ENCODE measurements at regions not wholly inside any gene's neighbourhood (a gene's known extent, or its start where the extent isn't known, plus 50 kb on each side); places are given as distances from the start of the nearest gene placed in this dataset.

DNA sequence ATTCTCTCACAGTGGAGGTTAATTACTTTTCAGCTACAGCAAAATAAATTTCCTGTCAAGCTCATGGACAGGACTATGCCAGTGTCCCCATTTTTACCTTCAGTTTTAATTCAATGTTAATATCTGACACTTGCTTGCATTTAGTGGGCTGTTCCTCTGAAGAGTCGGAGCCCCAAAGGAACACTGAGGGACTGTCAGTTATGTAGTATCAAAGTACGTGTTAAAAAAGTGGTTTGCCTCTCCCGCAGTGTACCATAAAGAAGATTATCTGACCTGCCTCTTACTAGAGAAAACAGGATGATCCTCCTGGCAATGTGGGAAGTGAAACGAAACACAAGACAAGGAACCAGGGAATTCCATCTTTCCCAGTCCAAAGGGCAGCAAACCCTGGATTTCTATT lies 1010.9 kb upstream of the PHF14 start:
- TF ChIP-seq CTCF (IDR thresholded peaks at IDR 0.05; ENCODE audit: insufficient read depth, low read length, poor library complexity, severe bottlenecking) (no peak), EZH2phosphoT487 (conservative IDR thresholded peaks at IDR 0.05; ENCODE audit: low read length) (no peak)

DNA sequence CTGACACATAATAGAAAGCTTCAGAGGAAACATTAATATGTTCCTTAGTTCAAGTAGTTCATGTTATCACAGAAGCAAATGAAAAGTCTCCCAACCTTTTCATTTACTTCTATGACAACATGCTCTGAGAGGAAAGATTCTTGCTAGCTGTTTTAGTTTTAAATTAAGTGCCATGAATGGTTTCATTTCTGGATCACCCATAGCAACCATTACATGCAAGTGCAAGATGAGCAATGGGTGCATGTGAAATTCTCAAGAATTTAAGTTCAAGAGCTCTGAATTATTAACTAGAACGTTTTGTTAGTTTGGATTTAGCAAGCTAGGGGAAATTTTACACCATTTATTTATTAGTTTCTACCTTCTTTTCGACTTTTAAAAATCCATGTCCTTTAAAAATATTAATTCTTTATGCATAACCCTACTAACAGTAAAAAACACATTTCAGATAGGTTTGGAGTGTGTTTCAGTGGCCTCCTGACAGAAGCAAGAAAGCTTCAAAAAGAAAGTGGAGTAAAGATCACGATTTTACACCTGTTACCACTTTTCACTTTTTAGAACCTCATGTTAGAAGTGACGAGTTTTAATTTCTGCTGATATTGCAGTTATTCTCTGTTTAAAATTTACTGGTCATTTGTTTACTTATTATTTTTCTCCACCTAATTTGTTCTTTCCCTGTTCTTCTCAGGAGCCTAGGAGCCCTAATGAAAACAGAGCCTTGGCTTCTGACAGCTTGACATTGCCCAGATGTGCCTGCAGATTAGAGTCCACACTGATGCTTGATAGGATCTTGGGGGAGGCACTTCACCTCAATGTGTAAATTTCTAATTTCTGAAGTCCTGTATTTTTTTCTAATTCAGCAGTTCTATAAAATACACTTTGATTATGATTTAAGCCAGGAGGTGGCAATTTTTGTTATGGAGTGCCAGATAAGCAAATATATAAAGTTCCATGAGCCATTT lies 995.3 kb upstream of the PHF14 start:
- no peak overlapping the region for H3K27ac ChIP-seq (ENCODE audit: low read depth, low read length)
- H3K79me2 ChIP-seq (ENCODE audit: insufficient read depth, low read length): no peaks in the 10 kb centered on the region
- H3K9me2 ChIP-seq (replicated peaks; ENCODE audit: insufficient read depth, low read length): no peaks in the 10 kb centered on the region
- H2AFZ ChIP-seq (ENCODE audit: low read depth, low read length, severe bottlenecking): no peak overlapping the region
- no peaks in the 10 kb centered on the region for H3K27me3 ChIP-seq (ENCODE audit: low read length)
- H3K9ac ChIP-seq (ENCODE audit: low read length): no peak overlapping the region
- H3K36me3 ChIP-seq (ENCODE audit: low read length): no peaks in the 10 kb centered on the region
- no peaks in the 10 kb centered on the region for H3K9me3 ChIP-seq (ENCODE audit: insufficient read depth, low read length)
- no peak overlapping the region for H3K4me3 ChIP-seq (ENCODE audit: insufficient read depth, low read length, poor library complexity, severe bottlenecking)
- H4K20me1 ChIP-seq (ENCODE audit: low read depth, low read length): no peaks in the 10 kb centered on the region
- H3F3A ChIP-seq (ENCODE audit: insufficient read depth): no peaks in the 10 kb centered on the region
- TF ChIP-seq EZH2phosphoT487 (conservative IDR thresholded peaks at IDR 0.05; ENCODE audit: low read length): no peak
- TF ChIP-seq CTCF (IDR thresholded peaks at IDR 0.05; ENCODE audit: insufficient read depth, low read length, poor library complexity, severe bottlenecking): no peak
- H3K4me2 ChIP-seq (ENCODE audit: low read depth, low read length, poor library complexity, severe bottlenecking): no peak overlapping the region

More for the DNA sequence above, 1010.9 kb upstream of the PHF14 start:
- no peak overlapping the region for H3K27ac ChIP-seq (ENCODE audit: low read depth, low read length)
- no peaks in the 10 kb centered on the region for H3K9me3 ChIP-seq (ENCODE audit: insufficient read depth, low read length)
- H3K36me3 ChIP-seq (ENCODE audit: low read length): no peaks in the 10 kb centered on the region
- no peak overlapping the region for H3K4me2 ChIP-seq (ENCODE audit: low read depth, low read length, poor library complexity, severe bottlenecking)
- H3F3A ChIP-seq (ENCODE audit: insufficient read depth): no peaks in the 10 kb centered on the region
- no peaks in the 10 kb centered on the region for H4K20me1 ChIP-seq (ENCODE audit: low read depth, low read length)
- no peak overlapping the region for H2AFZ ChIP-seq (ENCODE audit: low read depth, low read length, severe bottlenecking)
- H3K9ac ChIP-seq (ENCODE audit: low read length): no peak overlapping the region
- H3K4me3 ChIP-seq (ENCODE audit: insufficient read depth, low read length, poor library complexity, severe bottlenecking): no peak overlapping the region
- no peaks in the 10 kb centered on the region for H3K79me2 ChIP-seq (ENCODE audit: insufficient read depth, low read length)
- H3K27me3 ChIP-seq (ENCODE audit: low read length): no peaks in the 10 kb centered on the region
- no peaks in the 10 kb centered on the region for H3K9me2 ChIP-seq (replicated peaks; ENCODE audit: insufficient read depth, low read length)

DNA sequence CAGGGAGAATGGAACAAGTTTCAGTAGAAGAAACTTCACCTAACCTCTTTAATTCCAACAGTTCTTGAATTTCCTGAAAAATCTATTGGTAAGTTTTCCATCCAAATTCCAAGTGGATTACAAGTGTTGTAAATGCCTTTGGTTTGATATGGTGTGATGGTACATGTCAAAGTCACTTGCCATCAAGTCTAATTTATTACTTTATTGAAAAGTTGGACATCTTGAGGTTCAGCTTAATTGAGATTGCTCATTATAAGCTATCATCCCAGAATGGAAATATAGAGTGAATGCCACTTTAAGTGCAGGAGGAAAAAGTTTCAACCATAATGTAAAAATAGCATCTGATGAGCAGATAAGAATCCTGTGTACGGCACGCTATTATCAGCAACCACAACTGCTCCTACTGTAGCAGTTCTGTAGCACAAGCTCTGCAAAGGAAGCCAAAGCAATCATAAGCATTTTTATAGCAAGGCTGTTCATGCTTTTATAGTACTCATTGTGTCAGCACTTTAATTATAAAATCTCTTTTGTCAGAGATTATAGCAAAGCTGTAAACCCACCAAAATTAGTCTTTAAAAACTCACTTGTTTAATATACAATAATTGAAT lies 991.8 kb upstream of the PHF14 start:
- no peaks in the 10 kb centered on the region for H3K27me3 ChIP-seq (ENCODE audit: low read length)
- no peaks in the 10 kb centered on the region for H3K9me2 ChIP-seq (replicated peaks; ENCODE audit: insufficient read depth, low read length)
- no peak overlapping the region for H3K4me3 ChIP-seq (ENCODE audit: insufficient read depth, low read length, poor library complexity, severe bottlenecking)
- H3K27ac ChIP-seq (ENCODE audit: low read depth, low read length): no peak overlapping the region
- no peaks in the 10 kb centered on the region for H4K20me1 ChIP-seq (ENCODE audit: low read depth, low read length)
- no peaks in the 10 kb centered on the region for H3K79me2 ChIP-seq (ENCODE audit: insufficient read depth, low read length)
- no peaks in the 10 kb centered on the region for H3F3A ChIP-seq (ENCODE audit: insufficient read depth)
- H2AFZ ChIP-seq (ENCODE audit: low read depth, low read length, severe bottlenecking): no peak overlapping the region
- no peak overlapping the region for H3K9ac ChIP-seq (ENCODE audit: low read length)
- no peaks in the 10 kb centered on the region for H3K9me3 ChIP-seq (ENCODE audit: insufficient read depth, low read length)
- H3K36me3 ChIP-seq (ENCODE audit: low read length): no peaks in the 10 kb centered on the region
- TF ChIP-seq EZH2phosphoT487 (conservative IDR thresholded peaks at IDR 0.05; ENCODE audit: low read length) (no peak), CTCF (IDR thresholded peaks at IDR 0.05; ENCODE audit: insufficient read depth, low read length, poor library complexity, severe bottlenecking) (no peak)
- H3K4me2 ChIP-seq (ENCODE audit: low read depth, low read length, poor library complexity, severe bottlenecking): no peak overlapping the region
